Neural cell (in vitro differentiated cells): ENCODE measurements at regions not wholly inside any gene's neighbourhood (a gene's known extent, or its start where the extent isn't known, plus 50 kb on each side); places are given as distances from the start of the nearest gene placed in this dataset.

ENCODE experiments used
- CTCF ChIP-seq: fragments of 450-650 bp; IDR thresholded peaks from 2 replicates; pipeline ENCODE4 v1.5.1; 2014; ENCODE audit warnings: antibody characterized with exemption, mild to moderate bottlenecking, moderate library complexity; ENCODE audit not compliant: poor library complexity, severe bottlenecking
- EP300 ChIP-seq: fragments of 450-650 bp; conservative IDR thresholded peaks from 2 replicates; pipeline ENCODE4 v1.6.1; 2014; ENCODE audit warnings: antibody characterized with exemption, mild to moderate bottlenecking, moderate library complexity; ENCODE audit not compliant: poor library complexity, severe bottlenecking
- EZH2 ChIP-seq: fragments of 200-600, 300-800 bp; shearing (Covaris generic), sonication (generic); IDR thresholded peaks from 2 replicates; pipeline ENCODE4 v1.6.1; 2014; ENCODE audit warnings: antibody characterized with exemption, low read length, borderline replicate concordance, mild to moderate bottlenecking; ENCODE audit not compliant: insufficient read depth, poor library complexity, severe bottlenecking
- MXI1 ChIP-seq: fragments of 450-650 bp; conservative IDR thresholded peaks from 2 replicates; pipeline ENCODE4 v1.6.1; 2014; ENCODE audit warnings: antibody characterized with exemption, mild to moderate bottlenecking; ENCODE audit not compliant: poor library complexity, severe bottlenecking
- POLR2AphosphoS5 ChIP-seq: IDR thresholded peaks from 2 replicates; pipeline ENCODE4 v1.6.1; 2012
- REST ChIP-seq: IDR thresholded peaks from 2 replicates; pipeline ENCODE4 v1.6.1; 2012; ENCODE audit warnings: borderline replicate concordance

GRCh38 chr6:134724771-134725340 is 225.0 kb downstream of the ALDH8A1 start:
- TF ChIP-seq CTCF (no peak), EP300 (no peak), POLR2AphosphoS5 (no peak), EZH2 (no peak), REST (no peak), MXI1 (no peak)
